PC-9 (cell line): ENCODE measurements at regions not wholly inside any gene's neighbourhood (a gene's known extent, or its start where the extent isn't known, plus 50 kb on each side); places are given as distances from the start of the nearest gene placed in this dataset.

Experiments used
- EZH2 ChIP-seq: fragments of 200-600 bp; sonication (generic); IDR thresholded peaks from 2 replicates; pipeline ENCODE4 v1.8.0; 2017; ENCODE audit warnings: antibody characterized with exemption, low read depth
- TF ChIP-seq, protein P1 (sequence below): fragments of 200-600 bp; sonication (generic); conservative IDR thresholded peaks from 2 replicates; pipeline ENCODE4 v1.6.1; 2017; ENCODE audit warnings: mixed run types, antibody characterized with exemption, mild to moderate bottlenecking, moderate library complexity

DNA sequence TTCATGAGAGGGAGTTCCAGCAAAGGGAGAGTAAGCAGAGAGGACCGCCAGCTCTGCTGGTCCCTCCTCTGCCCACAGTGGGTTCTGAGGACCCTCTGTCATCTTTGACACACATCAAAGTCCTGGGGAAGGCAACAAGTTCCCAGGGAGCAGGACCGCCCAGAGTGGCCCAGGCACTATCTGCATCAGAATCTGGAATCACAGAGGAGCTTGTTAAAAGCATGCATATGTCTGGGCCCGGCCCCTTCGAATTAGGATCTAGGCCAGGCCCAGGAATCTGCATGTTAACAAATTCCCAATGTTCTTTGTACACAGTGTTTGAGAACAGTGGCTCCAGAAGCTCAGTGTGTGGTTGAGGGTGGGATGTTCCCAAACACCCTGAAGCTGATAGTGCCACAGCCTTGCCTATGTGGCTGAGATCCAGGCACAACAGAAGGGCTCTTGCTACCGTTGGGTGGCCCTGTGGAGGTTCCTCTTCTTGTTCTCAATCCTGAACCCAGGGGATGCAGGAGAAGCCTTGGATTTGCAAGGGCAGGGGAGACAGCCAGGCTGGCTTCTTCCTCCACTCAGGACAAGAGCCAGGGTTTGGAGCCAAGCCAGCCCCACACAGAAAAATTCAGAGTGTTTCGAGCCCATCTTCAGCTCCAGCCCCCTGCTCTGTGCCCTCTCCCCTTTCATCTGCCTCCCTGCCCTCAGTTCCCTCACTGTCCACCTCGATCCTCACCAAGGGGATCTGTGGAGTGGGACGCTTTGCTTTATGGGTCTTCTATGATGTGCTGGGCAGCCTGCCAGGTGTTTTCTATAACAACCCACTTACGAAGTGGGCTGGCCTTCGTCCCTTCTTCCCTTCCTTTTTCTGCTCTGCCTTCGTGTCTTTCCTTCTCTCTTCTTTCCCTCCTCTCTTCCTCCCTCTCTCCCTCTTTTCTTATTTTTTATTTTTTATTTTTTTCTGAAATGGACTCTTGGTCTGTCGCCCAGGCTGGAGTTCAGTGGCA is 129.0 kb upstream of the TMPRSS2 start:
- TF ChIP-seq, protein P1, sequence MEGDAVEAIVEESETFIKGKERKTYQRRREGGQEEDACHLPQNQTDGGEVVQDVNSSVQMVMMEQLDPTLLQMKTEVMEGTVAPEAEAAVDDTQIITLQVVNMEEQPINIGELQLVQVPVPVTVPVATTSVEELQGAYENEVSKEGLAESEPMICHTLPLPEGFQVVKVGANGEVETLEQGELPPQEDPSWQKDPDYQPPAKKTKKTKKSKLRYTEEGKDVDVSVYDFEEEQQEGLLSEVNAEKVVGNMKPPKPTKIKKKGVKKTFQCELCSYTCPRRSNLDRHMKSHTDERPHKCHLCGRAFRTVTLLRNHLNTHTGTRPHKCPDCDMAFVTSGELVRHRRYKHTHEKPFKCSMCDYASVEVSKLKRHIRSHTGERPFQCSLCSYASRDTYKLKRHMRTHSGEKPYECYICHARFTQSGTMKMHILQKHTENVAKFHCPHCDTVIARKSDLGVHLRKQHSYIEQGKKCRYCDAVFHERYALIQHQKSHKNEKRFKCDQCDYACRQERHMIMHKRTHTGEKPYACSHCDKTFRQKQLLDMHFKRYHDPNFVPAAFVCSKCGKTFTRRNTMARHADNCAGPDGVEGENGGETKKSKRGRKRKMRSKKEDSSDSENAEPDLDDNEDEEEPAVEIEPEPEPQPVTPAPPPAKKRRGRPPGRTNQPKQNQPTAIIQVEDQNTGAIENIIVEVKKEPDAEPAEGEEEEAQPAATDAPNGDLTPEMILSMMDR: no peak
- no peak for TF ChIP-seq EZH2
